ENCODE measurements at regions not wholly inside any gene's neighbourhood (a gene's known extent, or its start where the extent isn't known, plus 50 kb on each side); places are given as distances from the start of the nearest gene placed in this dataset.

- no peak overlapping the region for H2AFZ ChIP-seq (ENCODE audit: low read length)
- H3K36me3 ChIP-seq (ENCODE audit: control insufficient read depth, insufficient read depth, low read length): no peaks in the 10 kb centered on the region
- no peak overlapping the region for H3K9ac ChIP-seq (ENCODE audit: insufficient read depth, low read length)
- H3K4me1 ChIP-seq (ENCODE audit: control insufficient read depth, extremely low read depth, insufficient read depth, low read length): no peaks in the 10 kb centered on the region
- no peak for DNase-seq (ENCODE audit: low read depth in 2 of 2)
- H3K27me3 ChIP-seq (ENCODE audit: control insufficient read depth, insufficient read depth, low read length): no peaks in the 10 kb centered on the region
- no peak for TF ChIP-seq CTCF (conservative IDR thresholded peaks at IDR 0.05 in 1 of 2, IDR thresholded peaks at IDR 0.05 in 1 of 2; ENCODE audit: low read depth in 1 of 2, low read length in 2 of 2)
- TF ChIP-seq EZH2 (IDR thresholded peaks at IDR 0.05; ENCODE audit: low read length, missing control alignments): no peak
- H3K4me3 ChIP-seq (replicated peaks in 1 of 4; ENCODE audit: control extremely low read depth in 1 of 4, insufficient read depth in 1 of 4, low read depth in 3 of 4, low read length in 4 of 4): no peak overlapping the region
- H3K9me3 ChIP-seq (ENCODE audit: control insufficient read depth, insufficient read depth, low read depth, low read length): no peaks in the 10 kb centered on the region
- no peaks in the 10 kb centered on the region for H3K79me2 ChIP-seq (ENCODE audit: control insufficient read depth, insufficient read depth, low read length)
- H4K20me1 ChIP-seq (ENCODE audit: control insufficient read depth, extremely low read depth, insufficient read depth, low read length): no peaks in the 10 kb centered on the region
- H3K4me2 ChIP-seq (ENCODE audit: extremely low read depth, insufficient read depth, low read length): no peak overlapping the region
- no peak overlapping the region for H3K27ac ChIP-seq (ENCODE audit: insufficient read depth, low read length)
Measured at GRCh38 chr7:155871211-155871610, 58.9 kb upstream of the SHH start.

- Histone ChIP-seq H3K4me2 (ENCODE audit: extremely low read depth, insufficient read depth, low read length) (no peak overlapping the region), H3K9ac (ENCODE audit: insufficient read depth, low read length) (no peak overlapping the region), H4K20me1 (ENCODE audit: control insufficient read depth, extremely low read depth, insufficient read depth, low read length) (no peaks in the 10 kb centered on the region), H3K4me3 (replicated peaks in 1 of 4; ENCODE audit: control extremely low read depth in 1 of 4, insufficient read depth in 1 of 4, low read depth in 3 of 4, low read length in 4 of 4) (no peak overlapping the region), H3K4me1 (ENCODE audit: control insufficient read depth, extremely low read depth, insufficient read depth, low read length) (no peaks in the 10 kb centered on the region), H3K79me2 (ENCODE audit: control insufficient read depth, insufficient read depth, low read length) (no peaks in the 10 kb centered on the region), H3K27me3 (ENCODE audit: control insufficient read depth, insufficient read depth, low read length) (no peaks in the 10 kb centered on the region), H3K27ac (ENCODE audit: insufficient read depth, low read length) (no peak overlapping the region), H3K36me3 (ENCODE audit: control insufficient read depth, insufficient read depth, low read length) (no peaks in the 10 kb centered on the region), H3K9me3 (ENCODE audit: control insufficient read depth, insufficient read depth, low read depth, low read length) (no peaks in the 10 kb centered on the region), H2AFZ (ENCODE audit: low read length) (no peak overlapping the region)
- no peak for DNase-seq (ENCODE audit: low read depth in 2 of 2)
- no peak for TF ChIP-seq CTCF (conservative IDR thresholded peaks at IDR 0.05 in 1 of 2, IDR thresholded peaks at IDR 0.05 in 1 of 2; ENCODE audit: low read depth in 1 of 2, low read length in 2 of 2)
- TF ChIP-seq EZH2 (IDR thresholded peaks at IDR 0.05; ENCODE audit: low read length, missing control alignments): no peak
Measured at GRCh38 chr7:155870334-155871180, 58.3 kb upstream of the SHH start.

GRCh38 chr7:155869784-155870076 lies 57.5 kb upstream of the SHH start:
- Histone ChIP-seq H3K4me1 (ENCODE audit: control insufficient read depth, extremely low read depth, insufficient read depth, low read length) (no peaks in the 10 kb centered on the region), H3K36me3 (ENCODE audit: control insufficient read depth, insufficient read depth, low read length) (no peaks in the 10 kb centered on the region), H3K79me2 (ENCODE audit: control insufficient read depth, insufficient read depth, low read length) (no peaks in the 10 kb centered on the region), H3K27me3 (ENCODE audit: control insufficient read depth, insufficient read depth, low read length) (no peaks in the 10 kb centered on the region), H4K20me1 (ENCODE audit: control insufficient read depth, extremely low read depth, insufficient read depth, low read length) (no peaks in the 10 kb centered on the region), H3K4me3 (replicated peaks in 1 of 4; ENCODE audit: control extremely low read depth in 1 of 4, insufficient read depth in 1 of 4, low read depth in 3 of 4, low read length in 4 of 4) (no peak overlapping the region), H2AFZ (ENCODE audit: low read length) (no peak overlapping the region), H3K27ac (ENCODE audit: insufficient read depth, low read length) (no peak overlapping the region), H3K9me3 (ENCODE audit: control insufficient read depth, insufficient read depth, low read depth, low read length) (no peaks in the 10 kb centered on the region), H3K4me2 (ENCODE audit: extremely low read depth, insufficient read depth, low read length) (no peak overlapping the region), H3K9ac (ENCODE audit: insufficient read depth, low read length) (no peak overlapping the region)
- no peak for DNase-seq (ENCODE audit: low read depth in 2 of 2)
- no peak for TF ChIP-seq CTCF (conservative IDR thresholded peaks at IDR 0.05 in 1 of 2, IDR thresholded peaks at IDR 0.05 in 1 of 2; ENCODE audit: low read depth in 1 of 2, low read length in 2 of 2)
- TF ChIP-seq EZH2 (IDR thresholded peaks at IDR 0.05; ENCODE audit: low read length, missing control alignments): no peak
